HEK293T (cell line): ENCODE measurements at regions not wholly inside any gene's neighbourhood (a gene's known extent, or its start where the extent isn't known, plus 50 kb on each side); places are given as distances from the start of the nearest gene placed in this dataset.

Source experiments
- CTCF ChIA-PET: fragments of 350-600 bp; formaldehyde crosslinking; extraction: SDS; loops from one replicate; lab custom pipeline; 2021; ENCODE audit warnings: antibody characterized with exemption, inconsistent platforms; lab: Yijun Ruan, JAX
- POLR2A ChIA-PET: fragments of 350-600 bp; formaldehyde crosslinking; extraction: SDS; loops from one replicate; lab custom pipeline; 2020; ENCODE audit warnings: antibody characterized with exemption, inconsistent platforms; lab: Yijun Ruan, JAX
- DNase-seq: peaks from one replicate; pipeline ENCODE4 v3.0.0; 2012; ENCODE audit warnings: mixed read lengths; ENCODE audit errors: extremely low spot score
- ARNT ChIP-seq: fragments of 450-650 bp; IDR thresholded peaks from 2 replicates; pipeline ENCODE4 v1.6.1; 2017; ENCODE audit warnings: mild to moderate bottlenecking
- BHLHE40 ChIP-seq: fragments of 450-650 bp; IDR thresholded peaks from 2 replicates; pipeline ENCODE4 v1.6.1; 2016; ENCODE audit warnings: mild to moderate bottlenecking, moderate library complexity, borderline replicate concordance
- CTBP1 ChIP-seq: fragments of 450-650 bp; IDR thresholded peaks from 2 replicates; pipeline ENCODE4 v1.6.1; 2016; ENCODE audit warnings: borderline replicate concordance
- ELF4 ChIP-seq: fragments of 450-650 bp; IDR thresholded peaks from 2 replicates; pipeline ENCODE4 v1.6.1; 2017; ENCODE audit warnings: antibody characterized with exemption
- FOXA1 ChIP-seq: fragments of 450-650 bp; IDR thresholded peaks from 2 replicates; pipeline ENCODE4 v1.6.1; 2016; ENCODE audit warnings: mild to moderate bottlenecking
- FOXK2 ChIP-seq: fragments of 450-650 bp; IDR thresholded peaks from 2 replicates; pipeline ENCODE4 v1.6.1; 2016; ENCODE audit warnings: mild to moderate bottlenecking
- FOXM1 ChIP-seq: fragments of 450-650 bp; IDR thresholded peaks from 2 replicates; pipeline ENCODE4 v1.6.1; 2017; ENCODE audit warnings: mild to moderate bottlenecking, borderline replicate concordance
- HDGF ChIP-seq: fragments of 450-650 bp; IDR thresholded peaks from 2 replicates; pipeline ENCODE4 v1.6.1; 2017; ENCODE audit warnings: antibody characterized with exemption, borderline replicate concordance
- L3MBTL2 ChIP-seq: fragments of 450-650 bp; conservative IDR thresholded peaks from 2 replicates; pipeline ENCODE4 v1.6.1; 2016; ENCODE audit warnings: mild to moderate bottlenecking
- LEF1 ChIP-seq: fragments of 450-650 bp; IDR thresholded peaks from 2 replicates; pipeline ENCODE4 v1.6.1; 2017; ENCODE audit warnings: mild to moderate bottlenecking, borderline replicate concordance
- NFRKB ChIP-seq: fragments of 450-650 bp; IDR thresholded peaks from 2 replicates; pipeline ENCODE4 v1.6.1; 2016; ENCODE audit warnings: mild to moderate bottlenecking, moderate library complexity
- SP1 ChIP-seq: fragments of 450-650 bp; IDR thresholded peaks from 2 replicates; pipeline ENCODE4 v1.6.1; 2017
- SUZ12 ChIP-seq: fragments of 450-650 bp; IDR thresholded peaks from 2 replicates; pipeline ENCODE4 v1.6.1; 2016; ENCODE audit warnings: mild to moderate bottlenecking
- TARDBP ChIP-seq: fragments of 450-650 bp; IDR thresholded peaks from 2 replicates; pipeline ENCODE4 v1.6.1; 2016
- ZNF384 ChIP-seq: fragments of 450-650 bp; IDR thresholded peaks from 2 replicates; pipeline ENCODE4 v1.6.1; 2016
- TF ChIP-seq, protein P1 (sequence below): fragments of 450-650 bp; IDR thresholded peaks from 2 replicates; pipeline ENCODE4 v1.6.1; 2016

DNA sequence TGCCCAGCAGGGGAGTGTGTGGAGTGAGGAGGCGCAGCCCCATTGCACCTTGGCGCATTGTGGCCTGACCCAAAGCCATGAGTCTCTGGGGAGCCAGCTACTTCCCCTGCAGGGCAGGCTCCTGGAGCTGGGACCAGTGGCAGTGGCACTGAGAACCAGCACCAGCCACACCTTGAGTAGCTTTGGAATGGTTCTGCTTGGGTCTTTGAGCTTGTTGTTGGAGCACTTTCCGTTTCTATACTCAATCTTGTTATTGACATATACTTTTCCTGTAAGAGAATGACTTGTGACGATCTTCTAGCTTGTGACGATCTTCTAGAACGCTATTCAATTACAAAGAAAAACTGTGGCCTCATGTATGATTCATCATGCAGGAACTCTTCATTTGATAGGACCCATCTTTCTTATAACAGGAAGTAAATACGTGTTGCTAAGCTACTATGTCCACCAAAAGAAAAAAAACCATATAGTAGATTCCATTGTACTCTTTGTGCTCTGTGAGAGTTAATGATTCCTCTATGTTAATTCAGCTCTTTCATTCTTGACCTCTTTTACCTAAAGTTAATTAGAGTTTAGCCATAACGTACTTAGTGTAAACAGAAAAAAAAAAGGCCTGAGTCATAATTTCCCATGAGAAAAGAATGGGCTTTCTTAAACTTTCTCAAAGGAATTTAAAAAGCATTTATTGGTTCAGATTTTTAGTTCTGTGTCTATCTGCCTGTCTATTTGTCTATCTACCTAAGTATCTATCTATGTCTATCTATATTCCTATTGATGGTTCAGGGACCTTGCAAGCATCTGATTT is 113.1 kb downstream of the GATA6 start:
- POLR2A ChIA-PET = interaction anchor here (1.5 kb wide), 1 partner anchor 66 kb away, joined by 4 read pairs; no protein-coding TSS in a partner anchor
- no peak for DNase-seq
- CTCF ChIA-PET = interaction anchor here (0.6 to 1.2 kb wide), 3 partner anchors 10 to 772 kb away, joined by 4 to 5 read pairs (median 5); no protein-coding TSS in a partner anchor
- TF ChIP-seq HDGF = no peak
- TF ChIP-seq LEF1 = no peak
- no peak for TF ChIP-seq SP1
- TF ChIP-seq BHLHE40 = no peak
- TF ChIP-seq, protein P1, sequence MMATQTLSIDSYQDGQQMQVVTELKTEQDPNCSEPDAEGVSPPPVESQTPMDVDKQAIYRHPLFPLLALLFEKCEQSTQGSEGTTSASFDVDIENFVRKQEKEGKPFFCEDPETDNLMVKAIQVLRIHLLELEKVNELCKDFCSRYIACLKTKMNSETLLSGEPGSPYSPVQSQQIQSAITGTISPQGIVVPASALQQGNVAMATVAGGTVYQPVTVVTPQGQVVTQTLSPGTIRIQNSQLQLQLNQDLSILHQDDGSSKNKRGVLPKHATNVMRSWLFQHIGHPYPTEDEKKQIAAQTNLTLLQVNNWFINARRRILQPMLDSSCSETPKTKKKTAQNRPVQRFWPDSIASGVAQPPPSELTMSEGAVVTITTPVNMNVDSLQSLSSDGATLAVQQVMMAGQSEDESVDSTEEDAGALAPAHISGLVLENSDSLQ = no peak
- TF ChIP-seq TARDBP = no peak
- no peak for TF ChIP-seq SUZ12
- no peak for TF ChIP-seq ARNT
- TF ChIP-seq FOXA1 = no peak
- no peak for TF ChIP-seq ZNF384
- TF ChIP-seq NFRKB = no peak

DNA sequence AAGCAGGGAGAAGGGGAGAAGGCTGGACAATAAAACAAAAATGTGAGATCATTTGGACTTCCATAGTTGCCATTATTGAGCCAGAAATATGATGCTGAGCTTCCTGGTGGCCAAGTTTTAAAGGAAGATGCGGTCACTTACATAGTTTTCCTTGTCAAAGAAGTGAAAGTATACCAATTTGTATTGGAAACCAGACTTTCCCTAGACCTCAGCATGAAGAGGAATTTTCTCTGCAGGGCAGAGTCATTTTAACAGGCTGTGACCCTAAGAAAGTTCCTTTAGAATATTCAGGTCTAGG is 111.0 kb downstream of the GATA6 start:
- ChIA-PET POLR2A (no interaction called here), CTCF (interaction anchor here (0.8 kb wide), 1 partner anchor 283 kb away, joined by 3 read pairs; no protein-coding TSS in a partner anchor)
- DNase-seq = no peak
- no peak for TF ChIP-seq L3MBTL2
- no peak for TF ChIP-seq FOXK2
- no peak for TF ChIP-seq NFRKB
- no peak for TF ChIP-seq SUZ12
- TF ChIP-seq HDGF = no peak
- TF ChIP-seq CTBP1 = no peak
- TF ChIP-seq BHLHE40 = no peak
- no peak for TF ChIP-seq TARDBP
- TF ChIP-seq FOXA1 = no peak
- TF ChIP-seq LEF1 = no peak
- TF ChIP-seq FOXM1 = no peak
- no peak for TF ChIP-seq ZNF384
- no peak for TF ChIP-seq SP1
- TF ChIP-seq, protein P1 = no peak
- TF ChIP-seq ELF4 = no peak
- TF ChIP-seq ARNT = no peak

GRCh38 chr18:22279741-22280452 is 110.5 kb downstream of the GATA6 start:
- CTCF ChIA-PET = interaction anchor here (0.8 kb wide), 1 partner anchor 283 kb away, joined by 3 read pairs; no protein-coding TSS in a partner anchor
- POLR2A ChIA-PET = no interaction called here
- no peak for DNase-seq
- TF ChIP-seq CTBP1 = no peak
- TF ChIP-seq SUZ12 = no peak
- TF ChIP-seq L3MBTL2 = no peak
- TF ChIP-seq, protein P1 = no peak
- no peak for TF ChIP-seq NFRKB
- TF ChIP-seq LEF1 = no peak
- no peak for TF ChIP-seq BHLHE40
- TF ChIP-seq FOXK2 = no peak
- no peak for TF ChIP-seq ZNF384
- TF ChIP-seq TARDBP = no peak
- no peak for TF ChIP-seq FOXA1
- TF ChIP-seq ELF4 = no peak
- TF ChIP-seq FOXM1 = no peak
- no peak for TF ChIP-seq ARNT
- no peak for TF ChIP-seq HDGF
- no peak for TF ChIP-seq SP1

DNA sequence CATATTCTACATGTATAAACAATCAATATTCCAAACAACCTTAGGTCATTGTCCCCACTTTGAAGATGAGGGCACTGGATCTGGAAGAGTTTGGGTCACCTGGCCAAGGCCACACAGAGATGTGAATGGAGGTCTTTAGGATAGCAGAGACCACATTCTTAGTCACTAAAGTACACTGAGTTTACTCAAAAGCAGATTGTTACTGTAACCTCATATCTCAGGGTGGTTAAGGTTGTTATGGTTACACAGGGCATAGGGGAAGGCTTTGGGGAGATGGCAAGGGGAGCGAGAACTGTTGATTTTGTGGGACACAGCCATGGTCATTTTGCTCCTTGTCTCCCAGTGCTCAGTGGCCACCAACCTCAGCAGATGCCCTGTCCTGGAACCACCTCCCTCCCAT is 109.4 kb downstream of the GATA6 start:
- ChIA-PET POLR2A (no interaction called here), CTCF (no interaction called here)
- no peak for DNase-seq
- TF ChIP-seq HDGF (no peak), ELF4 (no peak), TARDBP (no peak), ZNF384 (no peak)

DNA sequence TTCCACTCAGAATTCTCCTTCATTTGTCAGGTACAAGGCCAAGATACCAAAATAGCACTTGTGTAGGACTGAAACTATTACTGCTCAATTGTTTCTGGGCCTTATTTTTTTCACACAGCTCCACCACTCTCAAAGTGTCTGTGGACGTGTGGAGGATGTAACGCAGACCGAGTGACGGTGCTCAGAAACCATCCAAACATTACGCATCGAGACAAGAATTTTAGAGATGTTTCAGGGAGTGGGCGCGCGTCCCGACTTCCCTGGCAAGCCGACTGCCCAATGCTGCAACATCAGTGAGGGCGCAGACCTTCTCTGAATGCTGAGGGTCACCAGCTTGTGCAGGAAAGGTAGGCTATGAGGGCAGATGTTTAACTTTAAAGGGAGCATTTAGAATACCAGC is 108.4 kb downstream of the GATA6 start:
- no peak for TF ChIP-seq FOXA1
- TF ChIP-seq ARNT = no peak
- ChIA-PET POLR2A (no interaction called here), CTCF (interaction anchor here (0.6 kb wide), 1 partner anchor 22 kb away, joined by 3 read pairs; no protein-coding TSS in a partner anchor)
- DNase-seq = no peak

DNA sequence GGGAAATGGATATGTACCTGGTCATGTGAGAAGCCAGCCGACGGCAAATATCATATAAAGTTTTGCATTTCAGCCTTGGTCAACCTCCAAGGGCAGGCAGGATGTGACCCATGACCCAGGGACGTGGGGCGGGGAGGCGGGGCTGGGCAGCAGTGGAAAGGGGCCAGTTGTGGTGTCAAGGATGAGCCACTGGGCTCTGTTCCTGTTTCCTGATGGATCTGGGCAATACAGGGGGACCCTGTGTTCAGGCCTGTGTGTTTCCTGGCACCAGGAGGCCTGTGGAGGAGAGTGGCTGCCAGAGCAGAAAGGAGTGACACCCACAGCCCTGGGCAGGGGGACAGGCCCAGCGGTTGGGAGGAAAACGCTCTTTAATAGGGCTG is 106.9 kb downstream of the GATA6 start:
- CTCF ChIA-PET = interaction anchor here (0.7 kb wide), 1 partner anchor 94 kb away, joined by 3 read pairs; no protein-coding TSS in a partner anchor
- TF ChIP-seq SUZ12 (no peak), FOXA1 (no peak), ELF4 (no peak), FOXK2 (no peak), TARDBP (no peak), NFRKB (no peak), FOXM1 (no peak)

More for the DNA sequence above, 106.9 kb downstream of the GATA6 start:
- POLR2A ChIA-PET = no interaction called here
- DNase-seq = no peak
